Bronchial epithelial cell (primary cell): ENCODE measurements at regions not wholly inside any gene's neighbourhood (a gene's known extent, or its start where the extent isn't known, plus 50 kb on each side); places are given as distances from the start of the nearest gene placed in this dataset.

Experiments used
- DNase-seq: peaks from one replicate; pipeline ENCODE4 v3.0.0-alpha.2; 2010; ENCODE audit warnings: low read depth
- FAIRE-seq: peaks from 2 replicates; lab custom pipeline; 2011; peaks lifted over from hg19 to GRCh38; lab: Jason Lieb, UNC
- H3K27me3 ChIP-seq: 2 replicates; pipeline ENCODE4 v1.5.1; 2011; ENCODE audit warnings: low read length; ENCODE audit not compliant: control insufficient read depth, insufficient read depth
- H3K36me3 ChIP-seq: 2 replicates; pipeline ENCODE4 v1.5.1; 2011; ENCODE audit warnings: low read length; ENCODE audit not compliant: control insufficient read depth, insufficient read depth
- H3K4me3 ChIP-seq: 2 replicates; pipeline ENCODE4 v1.5.1; 2011; ENCODE audit warnings: mild to moderate bottlenecking, low read depth, low read length, control low read depth
- CTCF ChIP-seq: IDR thresholded peaks from 2 replicates; pipeline ENCODE4 v1.5.1; 2011; ENCODE audit warnings: mild to moderate bottlenecking, moderate library complexity, low read length, control low read depth, inconsistent platforms; ENCODE audit not compliant: insufficient read depth, severe bottlenecking

GRCh38 chr5:115435065-115435777 is 109.4 kb downstream of the FEM1C start:
- Histone ChIP-seq H3K4me3 (no peak overlapping the region), H3K36me3 (no peaks in the 10 kb centered on the region), H3K27me3 (no peaks in the 10 kb centered on the region)
- no peak for FAIRE-seq
- no peak for DNase-seq
- no peak for TF ChIP-seq CTCF

GRCh38 chr5:115433918-115434317 is 110.7 kb downstream of the FEM1C start:
- H3K36me3 ChIP-seq, result no peaks in the 10 kb centered on the region
- DNase-seq (no peak), FAIRE-seq (no peak)
- no peak for TF ChIP-seq CTCF
- no peaks in the 10 kb centered on the region for H3K27me3 ChIP-seq
- H3K4me3 ChIP-seq, result no peak overlapping the region

GRCh38 chr5:115432691-115433090 is 111.9 kb downstream of the FEM1C start:
- H3K36me3 ChIP-seq, result no peaks in the 10 kb centered on the region
- no peak overlapping the region for H3K4me3 ChIP-seq
- no peak for TF ChIP-seq CTCF
- DNase-seq (no peak), FAIRE-seq (no peak)
- no peaks in the 10 kb centered on the region for H3K27me3 ChIP-seq

- H3K4me3 ChIP-seq, result no peak overlapping the region
- TF ChIP-seq CTCF, result no peak
- FAIRE-seq (no peak), DNase-seq (peak; percentile 57)
- no peaks in the 10 kb centered on the region for H3K27me3 ChIP-seq
- H3K36me3 ChIP-seq, result no peaks in the 10 kb centered on the region
Measured at GRCh38 chr5:115431116-115431515, 113.5 kb downstream of the FEM1C start.

- no peaks in the 10 kb centered on the region for H3K36me3 ChIP-seq
- peak; percentile 77 for DNase-seq
- FAIRE-seq, result no peak
- H3K4me3 ChIP-seq, result no peak overlapping the region
- TF ChIP-seq CTCF, result no peak
- H3K27me3 ChIP-seq, result no peaks in the 10 kb centered on the region
Measured at GRCh38 chr5:115430374-115430773, 114.2 kb downstream of the FEM1C start.
